Neural crest cell (in vitro differentiated cells): ENCODE measurements at regions not wholly inside any gene's neighbourhood (a gene's known extent, or its start where the extent isn't known, plus 50 kb on each side); places are given as distances from the start of the nearest gene placed in this dataset.

Experiments
- DNase-seq: peaks from one replicate; pipeline ENCODE4 v3.0.0; 2021; ENCODE audit warnings: low read depth, mixed read lengths, low spot score
- H3K27ac Mint-ChIP-seq: one replicate; pipeline ENCODE4 v1.8.0; 2021; ENCODE audit warnings: mild to moderate bottlenecking, mixed read lengths; ENCODE audit not compliant: unreplicated experiment
- H3K27me3 Mint-ChIP-seq: 2 replicates; pipeline ENCODE4 v1.8.0; 2021; ENCODE audit warnings: low read depth, mild to moderate bottlenecking, mixed read lengths
- H3K36me3 Mint-ChIP-seq: 2 replicates; pipeline ENCODE4 v1.8.0; 2021; ENCODE audit warnings: low read depth, mild to moderate bottlenecking, mixed read lengths
- H3K4me1 Mint-ChIP-seq: 2 replicates; pipeline ENCODE4 v1.8.0; 2021; ENCODE audit warnings: mixed read lengths
- H3K4me3 Mint-ChIP-seq: one replicate; pipeline ENCODE4 v1.8.0; 2021; ENCODE audit warnings: mild to moderate bottlenecking, mixed read lengths
- H3K9me3 Mint-ChIP-seq: 2 replicates; pipeline ENCODE4 v1.8.0; 2021; ENCODE audit warnings: mixed read lengths
- TF ChIP-seq, protein P1 (sequence below): fragments of 200-600 bp; sonication (generic); conservative IDR thresholded peaks from 2 replicates; pipeline ENCODE4 v1.5.0; 2021; ENCODE audit warnings: antibody characterized with exemption, mild to moderate bottlenecking

DNA sequence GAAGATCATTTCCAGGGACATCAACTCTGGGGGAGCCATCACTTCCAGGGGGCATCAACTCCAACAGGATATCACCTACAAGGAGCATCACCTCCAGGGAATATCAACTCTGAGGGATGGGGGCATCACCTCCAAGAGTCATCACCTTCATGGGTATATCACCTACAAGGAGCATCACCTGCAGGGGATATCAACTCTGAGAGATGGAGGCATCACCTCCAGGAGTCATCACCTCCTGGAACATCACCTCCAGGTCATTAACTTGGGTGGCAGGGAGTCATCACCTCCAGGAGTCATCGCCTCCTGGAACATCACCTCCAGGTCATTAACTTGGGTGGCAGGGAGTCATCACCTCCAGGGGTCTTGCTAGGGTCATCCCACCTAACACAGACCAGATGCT, 167.6 kb downstream of the NDUFA10 start:
- Mint-ChIP-seq H3K27me3 (no peaks in the 10 kb centered on the region), H3K4me3 (no peak overlapping the region), H3K27ac (peak overlapping the region; percentile 79), H3K4me1 (peaks cover 46% of the 10 kb centered on the region), H3K9me3 (peaks cover 9% of the 10 kb centered on the region), H3K36me3 (peaks cover 4% of the 10 kb centered on the region)
- TF ChIP-seq, protein P1, sequence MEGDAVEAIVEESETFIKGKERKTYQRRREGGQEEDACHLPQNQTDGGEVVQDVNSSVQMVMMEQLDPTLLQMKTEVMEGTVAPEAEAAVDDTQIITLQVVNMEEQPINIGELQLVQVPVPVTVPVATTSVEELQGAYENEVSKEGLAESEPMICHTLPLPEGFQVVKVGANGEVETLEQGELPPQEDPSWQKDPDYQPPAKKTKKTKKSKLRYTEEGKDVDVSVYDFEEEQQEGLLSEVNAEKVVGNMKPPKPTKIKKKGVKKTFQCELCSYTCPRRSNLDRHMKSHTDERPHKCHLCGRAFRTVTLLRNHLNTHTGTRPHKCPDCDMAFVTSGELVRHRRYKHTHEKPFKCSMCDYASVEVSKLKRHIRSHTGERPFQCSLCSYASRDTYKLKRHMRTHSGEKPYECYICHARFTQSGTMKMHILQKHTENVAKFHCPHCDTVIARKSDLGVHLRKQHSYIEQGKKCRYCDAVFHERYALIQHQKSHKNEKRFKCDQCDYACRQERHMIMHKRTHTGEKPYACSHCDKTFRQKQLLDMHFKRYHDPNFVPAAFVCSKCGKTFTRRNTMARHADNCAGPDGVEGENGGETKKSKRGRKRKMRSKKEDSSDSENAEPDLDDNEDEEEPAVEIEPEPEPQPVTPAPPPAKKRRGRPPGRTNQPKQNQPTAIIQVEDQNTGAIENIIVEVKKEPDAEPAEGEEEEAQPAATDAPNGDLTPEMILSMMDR, result no peak
- no peak for DNase-seq

- H3K36me3 Mint-ChIP-seq, result peaks cover 4% of the 10 kb centered on the region
- peak overlapping the region; percentile 79 for H3K27ac Mint-ChIP-seq
- H3K9me3 Mint-ChIP-seq, result peaks cover 9% of the 10 kb centered on the region
- no peaks in the 10 kb centered on the region for H3K27me3 Mint-ChIP-seq
- H3K4me3 Mint-ChIP-seq, result no peak overlapping the region
- DNase-seq, result no peak
- TF ChIP-seq, protein P1, result no peak
- peaks cover 46% of the 10 kb centered on the region for H3K4me1 Mint-ChIP-seq
These were observed 168.4 kb downstream of the NDUFA10 start for GRCh38 chr2:239856620-239857285.

GRCh38 chr2:239855863-239856587, 169.1 kb downstream of the NDUFA10 start:
- Mint-ChIP-seq H3K4me1 (peaks cover 46% of the 10 kb centered on the region), H3K27ac (peak overlapping the region; percentile 28), H3K9me3 (peaks cover 15% of the 10 kb centered on the region), H3K36me3 (peaks cover 9% of the 10 kb centered on the region), H3K27me3 (no peaks in the 10 kb centered on the region), H3K4me3 (no peak overlapping the region)
- no peak for DNase-seq
- TF ChIP-seq, protein P1, result no peak

GRCh38 chr2:239854596-239854995, 170.5 kb downstream of the NDUFA10 start:
- TF ChIP-seq, protein P1, result no peak
- H3K27me3 Mint-ChIP-seq, result no peaks in the 10 kb centered on the region
- H3K4me1 Mint-ChIP-seq, result peaks cover 38% of the 10 kb centered on the region
- H3K27ac Mint-ChIP-seq, result no peak overlapping the region
- no peak for DNase-seq
- peaks cover 18% of the 10 kb centered on the region for H3K9me3 Mint-ChIP-seq
- H3K36me3 Mint-ChIP-seq, result peaks cover 9% of the 10 kb centered on the region
- H3K4me3 Mint-ChIP-seq, result no peak overlapping the region

DNA sequence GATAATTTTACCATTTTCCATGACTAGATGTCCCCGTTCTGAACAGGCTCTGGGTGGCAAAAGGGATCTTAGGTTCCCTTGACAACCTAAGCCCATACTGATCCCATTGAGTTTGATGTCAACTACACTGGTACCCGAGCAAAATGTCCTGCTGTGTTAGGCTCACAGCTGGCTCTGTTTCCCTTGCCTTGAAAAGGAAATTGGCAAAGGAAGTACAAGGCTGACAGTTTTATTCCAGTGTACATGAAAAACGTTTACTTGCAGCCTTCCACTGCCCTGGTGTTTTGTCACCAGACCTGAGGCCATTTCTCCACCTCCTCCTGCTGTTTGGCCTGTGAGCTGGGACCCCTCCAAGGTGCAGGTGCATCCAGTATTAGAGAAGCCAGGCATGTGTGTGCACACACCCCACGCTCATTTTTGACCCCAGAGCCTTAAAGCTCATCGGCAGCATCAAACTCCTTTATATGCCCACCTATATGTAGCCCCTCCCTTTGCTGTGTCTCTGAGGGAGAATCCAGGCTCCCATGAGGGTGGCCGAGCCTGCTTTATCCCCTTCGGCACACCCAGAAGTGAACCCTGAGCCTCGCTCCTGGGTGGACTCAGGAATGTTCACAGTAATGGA, 171.3 kb downstream of the NDUFA10 start:
- DNase-seq, result no peak
- TF ChIP-seq, protein P1, result no peak
- peaks cover 25% of the 10 kb centered on the region for H3K9me3 Mint-ChIP-seq
- H3K27me3 Mint-ChIP-seq, result no peaks in the 10 kb centered on the region
- H3K4me3 Mint-ChIP-seq, result no peak overlapping the region
- peaks cover 31% of the 10 kb centered on the region for H3K4me1 Mint-ChIP-seq
- H3K36me3 Mint-ChIP-seq, result peaks cover 12% of the 10 kb centered on the region
- peak overlapping the region; percentile 31 for H3K27ac Mint-ChIP-seq
